H1 (cell line): ENCODE measurements at regions not wholly inside any gene's neighbourhood (a gene's known extent, or its start where the extent isn't known, plus 50 kb on each side); places are given as distances from the start of the nearest gene placed in this dataset.

Experiments
- CTBP2 ChIP-seq: IDR thresholded peaks from 2 replicates; pipeline ENCODE4 v1.7.0; 2011; ENCODE audit warnings: borderline replicate concordance, mild to moderate bottlenecking, moderate library complexity, mixed read lengths, low read length; ENCODE audit not compliant: insufficient read depth, insufficient read length

- TF ChIP-seq CTBP2: no peak
Observed at GRCh38 chr4:74635490-74636123, 158.7 kb downstream of the BTC start (continued).
